H1 (cell line): ENCODE measurements at regions not wholly inside any gene's neighbourhood (a gene's known extent, or its start where the extent isn't known, plus 50 kb on each side); places are given as distances from the start of the nearest gene placed in this dataset.

Source experiments
- CTCF ChIA-PET: fragments of 300-600 bp; sonication (Branson Sonifier 250); formaldehyde crosslinking; loops from one replicate; lab custom pipeline; 2021; ENCODE audit not compliant: partially characterized antibody; lab: Charles Lee
- POLR2A ChIA-PET: fragments of 300-600 bp; sonication (Branson Sonifier 250); formaldehyde crosslinking; loops from one replicate; lab custom pipeline; 2021; ENCODE audit warnings: inconsistent platforms; ENCODE audit not compliant: partially characterized antibody; lab: Charles Lee
- DNase-seq, 2 experiments: peaks; one replicate each; pipeline versions ENCODE4 v3.0.0 to v3.0.0-alpha.2; 2010 to 2022; ENCODE audit warnings: low spot score in 2 of 2, low read depth in 1 of 2, mixed read lengths in 1 of 2
- FAIRE-seq: peaks from 2 replicates; lab custom pipeline; 2011; peaks lifted over from hg19 to GRCh38; lab: Jason Lieb, UNC
- H2AFZ ChIP-seq: 2 replicates; pipeline ENCODE4 v1.8.1; 2012; ENCODE audit warnings: low read length, inconsistent platforms
- H2AK5ac ChIP-seq: 2 replicates; pipeline ENCODE4 v1.6.1; 2013; ENCODE audit warnings: low read depth, low read length
- H2BK120ac ChIP-seq: replicated peaks from 2 replicates; pipeline ENCODE3; 2013; ENCODE audit warnings: low read depth, low read length, inconsistent platforms
- H2BK12ac ChIP-seq: 2 replicates; pipeline ENCODE4 v1.6.1; 2013; ENCODE audit warnings: low read depth, low read length
- H2BK15ac ChIP-seq: 2 replicates; pipeline ENCODE4 v1.6.1; 2013; ENCODE audit warnings: low read length
- H2BK20ac ChIP-seq: 2 replicates; pipeline ENCODE4 v1.6.1; 2013; ENCODE audit warnings: low read length
- H2BK5ac ChIP-seq: 2 replicates; pipeline ENCODE4 v1.6.1; 2013; ENCODE audit warnings: low read depth, low read length
- H3K14ac ChIP-seq: 2 replicates; pipeline ENCODE4 v1.6.1; 2013; ENCODE audit warnings: inconsistent platforms; ENCODE audit not compliant: insufficient read length
- H3K18ac ChIP-seq: 2 replicates; pipeline ENCODE4 v1.6.1; 2013; ENCODE audit warnings: low read length; ENCODE audit errors: extremely low read depth
- H3K23ac ChIP-seq: 2 replicates; pipeline ENCODE4 v1.6.1; 2013; ENCODE audit warnings: inconsistent platforms; ENCODE audit not compliant: insufficient read length
- H3K23me2 ChIP-seq: 2 replicates; pipeline ENCODE4 v1.6.1; 2013; ENCODE audit warnings: low read depth, low read length
- H3K27ac ChIP-seq: 2 replicates; pipeline ENCODE4 v1.6.1; 2011; ENCODE audit warnings: low read depth, low read length, inconsistent platforms
- H3K27me3 ChIP-seq, 4 experiments: replicated peaks in 1 of 4; 1 replicate in 1 of 4; 2 replicates in 3 of 4; pipeline versions ENCODE4 v1.6.1 to v1.8.1; 2011 to 2013; ENCODE audit warnings: low read length in 3 of 4, mild to moderate bottlenecking in 3 of 4, inconsistent platforms in 2 of 4, mixed read lengths in 2 of 4, moderate library complexity in 1 of 4; ENCODE audit not compliant: control insufficient read depth in 3 of 4, insufficient read depth in 3 of 4; ENCODE audit errors: extremely low read depth in 1 of 4
- H3K36me3 ChIP-seq, 4 experiments: 2 replicates each; pipeline versions ENCODE4 v1.6.1 to v1.8.1; 2011 to 2013; ENCODE audit warnings: mild to moderate bottlenecking in 4 of 4, low read length in 3 of 4, moderate library complexity in 2 of 4, control low read depth in 1 of 4, inconsistent platforms in 1 of 4; ENCODE audit not compliant: insufficient read depth in 4 of 4, control insufficient read depth in 2 of 4
- H3K4ac ChIP-seq: replicated peaks from 2 replicates; pipeline ENCODE3; 2013; ENCODE audit warnings: low read length, low read depth, mixed read lengths, inconsistent platforms; ENCODE audit not compliant: insufficient read length
- H3K4me1 ChIP-seq, 4 experiments: replicated peaks in 1 of 4; 1 replicate in 1 of 4; 2 replicates in 3 of 4; pipeline versions ENCODE4 v1.6.1 to v1.8.1; 2011 to 2013; ENCODE audit warnings: low read length in 3 of 4, inconsistent platforms in 2 of 4, mixed read lengths in 1 of 4; ENCODE audit not compliant: insufficient read depth in 4 of 4, control insufficient read depth in 3 of 4
- H3K4me2 ChIP-seq, 2 experiments: 2 replicates each; pipeline versions ENCODE4 v1.6.1 to v1.8.1; 2011 to 2013; ENCODE audit warnings: low read depth in 2 of 2, low read length in 2 of 2, control low read depth in 1 of 2, inconsistent platforms in 1 of 2, mild to moderate bottlenecking in 1 of 2; ENCODE audit not compliant: insufficient read depth in 1 of 2
- H3K4me3 ChIP-seq, 4 experiments: fragments of 200-600, 300-600 bp in 1 of 4; sonication (generic), shearing (Covaris generic), sonication (Bioruptor Twin) in 1 of 4; 2 replicates each; pipeline versions ENCODE4 v1.5.1 to v1.8.1; 2011 to 2016; ENCODE audit warnings: low read length in 4 of 4, low read depth in 3 of 4, control low read depth in 2 of 4, inconsistent platforms in 2 of 4, mild to moderate bottlenecking in 2 of 4, mixed read lengths in 1 of 4, moderate library complexity in 1 of 4; ENCODE audit not compliant: insufficient read depth in 2 of 4; ENCODE audit errors: extremely low read depth in 1 of 4
- H3K56ac ChIP-seq: replicated peaks from 2 replicates; pipeline ENCODE3; 2013; ENCODE audit warnings: low read depth, mild to moderate bottlenecking, mixed read lengths, low read length, inconsistent platforms; ENCODE audit not compliant: insufficient read length
- H3K79me1 ChIP-seq: 2 replicates; pipeline ENCODE4 v1.6.1; 2013; ENCODE audit warnings: low read depth, low read length, control low read depth
- H3K79me2 ChIP-seq, 2 experiments: 2 replicates each; pipeline versions ENCODE4 v1.6.1 to v1.8.1; 2012 to 2013; ENCODE audit warnings: low read length in 2 of 2, mild to moderate bottlenecking in 2 of 2, inconsistent platforms in 1 of 2; ENCODE audit not compliant: insufficient read depth in 2 of 2, control insufficient read depth in 1 of 2
- H3K9ac ChIP-seq, 4 experiments: replicated peaks in 1 of 4; 1 replicate in 1 of 4; 2 replicates in 3 of 4; pipeline versions ENCODE4 v1.6.1 to v1.8.1; 2011 to 2013; ENCODE audit warnings: low read depth in 3 of 4, low read length in 3 of 4, control low read depth in 2 of 4, mild to moderate bottlenecking in 2 of 4, moderate library complexity in 2 of 4, inconsistent platforms in 1 of 4; ENCODE audit errors: extremely low read depth in 1 of 4
- H3K9me3 ChIP-seq, 2 experiments: 2 replicates each; pipeline versions ENCODE4 v1.6.1 to v1.8.1; 2012 to 2013; ENCODE audit warnings: mild to moderate bottlenecking in 2 of 2, moderate library complexity in 2 of 2, control low read depth in 1 of 2, inconsistent platforms in 1 of 2, low read depth in 1 of 2, low read length in 1 of 2, mixed read lengths in 1 of 2; ENCODE audit not compliant: insufficient read depth in 2 of 2
- H4K20me1 ChIP-seq, 2 experiments: replicated peaks in 1 of 2; 2 replicates each; pipeline versions ENCODE3 to v1.8.1; 2011 to 2013; ENCODE audit warnings: inconsistent platforms in 2 of 2, low read length in 2 of 2, mild to moderate bottlenecking in 1 of 2; ENCODE audit not compliant: insufficient read depth in 2 of 2, control insufficient read depth in 1 of 2
- H4K5ac ChIP-seq: 2 replicates; pipeline ENCODE4 v1.6.1; 2013; ENCODE audit warnings: low read length, low read depth, mixed read lengths, inconsistent platforms; ENCODE audit not compliant: insufficient read length
- H4K8ac ChIP-seq: 2 replicates; pipeline ENCODE4 v1.8.0; 2013; ENCODE audit warnings: mild to moderate bottlenecking, moderate library complexity, low read length, inconsistent platforms; ENCODE audit not compliant: insufficient read depth; ENCODE audit errors: extremely low read depth
- H4K91ac ChIP-seq: replicated peaks from 2 replicates; pipeline ENCODE3; 2013; ENCODE audit warnings: low read length, mixed read lengths, inconsistent platforms; ENCODE audit not compliant: insufficient read length
- CTBP2 ChIP-seq: IDR thresholded peaks from 2 replicates; pipeline ENCODE4 v1.7.0; 2011; ENCODE audit warnings: borderline replicate concordance, mild to moderate bottlenecking, moderate library complexity, mixed read lengths, low read length; ENCODE audit not compliant: insufficient read depth, insufficient read length
- HDAC6 ChIP-seq: IDR thresholded peaks from one replicate; pipeline ENCODE4 v1.7.1; 2012; ENCODE audit warnings: low read depth, mild to moderate bottlenecking, inconsistent platforms, low read length, moderate library complexity
- MAFK ChIP-seq: IDR thresholded peaks from 2 replicates; pipeline ENCODE4 v1.6.1; 2012; ENCODE audit warnings: low read depth, mild to moderate bottlenecking, improper control_type of control experiment, low read length
- PHF8 ChIP-seq: fragments of 200-600 bp; sonication (generic); conservative IDR thresholded peaks from 2 replicates; pipeline ENCODE4 v1.7.1; 2012; ENCODE audit warnings: low read depth, mild to moderate bottlenecking, inconsistent platforms, low read length, moderate library complexity
- POLR2A ChIP-seq, 2 experiments: IDR thresholded peaks; 1 replicate in 1 of 2; 2 replicates in 1 of 2; pipeline ENCODE4 v1.6.1; 2011; ENCODE audit warnings: low read depth in 2 of 2, low read length in 2 of 2, mild to moderate bottlenecking in 2 of 2; ENCODE audit errors: control extremely low read depth in 1 of 2
- POU5F1 ChIP-seq: IDR thresholded peaks from 2 replicates; pipeline ENCODE4 v1.6.1; 2011; ENCODE audit warnings: low read depth, mild to moderate bottlenecking, low read length, moderate library complexity
- RBBP5 ChIP-seq: IDR thresholded peaks from 2 replicates; pipeline ENCODE4 v1.7.1; 2012; ENCODE audit warnings: low read depth, mild to moderate bottlenecking, inconsistent platforms, low read length, moderate library complexity, borderline replicate concordance
- SAP30 ChIP-seq: fragments of 300-600 bp; sonication (generic); IDR thresholded peaks from 2 replicates; pipeline ENCODE4 v1.7.1; 2012; ENCODE audit warnings: low read length, moderate library complexity, mild to moderate bottlenecking, inconsistent platforms; ENCODE audit not compliant: insufficient read depth, insufficient replicate concordance
- SIX5 ChIP-seq: IDR thresholded peaks from 2 replicates; pipeline ENCODE4 v1.6.1; 2011; ENCODE audit warnings: mild to moderate bottlenecking, low read depth, low read length
- SUZ12 ChIP-seq: fragments of 200-600 bp; sonication (generic); IDR thresholded peaks from 2 replicates; pipeline ENCODE4 v1.6.1; 2012; ENCODE audit warnings: mild to moderate bottlenecking, inconsistent platforms, low read length, moderate library complexity, mixed read lengths
- TAF7 ChIP-seq: optimal IDR thresholded peaks from 2 replicates; pipeline ENCODE3; 2011; ENCODE audit warnings: low read depth, mild to moderate bottlenecking, inconsistent platforms, low read length, moderate library complexity, borderline replicate concordance
- TCF12 ChIP-seq: IDR thresholded peaks from 2 replicates; pipeline ENCODE4 v1.6.1; 2011; ENCODE audit warnings: low read depth, mild to moderate bottlenecking, low read length
- TEAD4 ChIP-seq: IDR thresholded peaks from 2 replicates; pipeline ENCODE4 v1.6.1; 2012; ENCODE audit warnings: low read depth, low read length, inconsistent platforms, mixed read lengths
- WGBS, 2 experiments: shearing (Covaris generic) in 1 of 2; methylation state at CpG; one replicate each; pipeline versions ENCODE4 v1.1.6 to v1.1.7; 2013 to 2015; ENCODE audit warnings: low lambda C conversion rate in 2 of 2, mixed read lengths in 2 of 2, inconsistent platforms in 1 of 2, low coverage in 1 of 2, missing lambda C conversion rate in 1 of 2; ENCODE audit not compliant: insufficient replicate concordance in 2 of 2, insufficient coverage in 1 of 2, insufficient read length in 1 of 2; ENCODE audit errors: extremely low coverage in 1 of 2, missing lambda C conversion rate in 1 of 2; 5-methylcytosine and 5-hydroxymethylcytosine counted together
- TF ChIP-seq, protein P1 (sequence below): IDR thresholded peaks from 2 replicates; pipeline ENCODE4 v1.6.1; 2012; ENCODE audit warnings: low read length, inconsistent platforms

DNA sequence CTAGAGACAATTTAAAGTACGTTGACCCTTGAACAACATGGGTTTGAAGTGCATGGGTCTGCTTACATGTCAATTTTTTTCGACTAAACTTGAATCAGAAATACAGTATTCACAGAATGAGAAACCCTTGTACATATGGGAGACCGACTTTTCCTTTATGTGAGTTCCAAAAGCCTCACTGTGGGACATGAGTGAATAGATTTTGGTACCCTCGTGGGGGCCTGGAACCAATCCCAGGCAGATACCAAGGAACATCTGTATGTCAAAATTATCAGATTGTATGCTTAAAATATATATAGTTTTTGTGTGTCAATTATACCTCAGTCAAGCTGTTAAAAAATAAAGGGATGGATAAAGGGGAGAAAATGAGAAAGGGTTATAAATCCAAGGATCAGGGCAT, 78.7 kb upstream of the MAN2A1 start:
- CTCF ChIA-PET: interaction anchor here (1.1 kb wide), 1 partner anchor 11 kb away, joined by 3 read pairs; no protein-coding TSS in a partner anchor
- no peak overlapping the region for H3K4ac ChIP-seq
- 87% methylated on average over 4 of the region's 4 CpGs; no CpG with 5 or more reads in 1 of the 2 experiments for WGBS, 2 experiments
- TF ChIP-seq MAFK: no peak
- TF ChIP-seq SAP30: no peak
- TF ChIP-seq TCF12: no peak
- no peak for TF ChIP-seq TAF7
- no peak for TF ChIP-seq POLR2A (IDR thresholded peaks at IDR 0.05; ENCODE audit: control extremely low read depth in 1 of 2, low read depth in 2 of 2, low read length in 2 of 2)
- TF ChIP-seq, protein P1, sequence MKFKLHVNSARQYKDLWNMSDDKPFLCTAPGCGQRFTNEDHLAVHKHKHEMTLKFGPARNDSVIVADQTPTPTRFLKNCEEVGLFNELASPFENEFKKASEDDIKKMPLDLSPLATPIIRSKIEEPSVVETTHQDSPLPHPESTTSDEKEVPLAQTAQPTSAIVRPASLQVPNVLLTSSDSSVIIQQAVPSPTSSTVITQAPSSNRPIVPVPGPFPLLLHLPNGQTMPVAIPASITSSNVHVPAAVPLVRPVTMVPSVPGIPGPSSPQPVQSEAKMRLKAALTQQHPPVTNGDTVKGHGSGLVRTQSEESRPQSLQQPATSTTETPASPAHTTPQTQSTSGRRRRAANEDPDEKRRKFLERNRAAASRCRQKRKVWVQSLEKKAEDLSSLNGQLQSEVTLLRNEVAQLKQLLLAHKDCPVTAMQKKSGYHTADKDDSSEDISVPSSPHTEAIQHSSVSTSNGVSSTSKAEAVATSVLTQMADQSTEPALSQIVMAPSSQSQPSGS: no peak
- no peak for TF ChIP-seq SIX5
- no peak for TF ChIP-seq POU5F1
- TF ChIP-seq RBBP5: no peak
- no peak for TF ChIP-seq PHF8
- TF ChIP-seq CTBP2: no peak
- no peak for TF ChIP-seq TEAD4
- no peak for TF ChIP-seq HDAC6
- no peak for TF ChIP-seq SUZ12

More for the DNA sequence above, 78.7 kb upstream of the MAN2A1 start:
- Histone ChIP-seq H4K8ac (no peak overlapping the region), H3K23me2 (no peaks in the 10 kb centered on the region), H4K91ac (no peak overlapping the region), H3K27me3 (no peaks in the 10 kb centered on the region), H3K4me3 (no peak overlapping the region), H3K14ac (no peak overlapping the region), H3K36me3 (no peaks in the 10 kb centered on the region), H3K4me2 (no peak overlapping the region), H3K18ac (no peak overlapping the region), H3K56ac (no peak overlapping the region), H3K4me1 (no peaks in the 10 kb centered on the region), H4K5ac (no peak overlapping the region), H4K20me1 (no peaks in the 10 kb centered on the region), H3K27ac (no peak overlapping the region), H3K79me1 (no peaks in the 10 kb centered on the region), H2AFZ (no peak overlapping the region), H2BK5ac (no peak overlapping the region), H2BK15ac (no peak overlapping the region), H2BK12ac (no peak overlapping the region), H3K9me3 (no peaks in the 10 kb centered on the region), H2BK20ac (no peak overlapping the region), H2BK120ac (no peak overlapping the region), H3K23ac (no peak overlapping the region), H3K79me2 (no peaks in the 10 kb centered on the region), H2AK5ac (no peak overlapping the region), H3K9ac (no peak overlapping the region)
- FAIRE-seq: no peak
- DNase-seq: no peak
- POLR2A ChIA-PET: no interaction called here
